ENCODE measurements at regions not wholly inside any gene's neighbourhood (a gene's known extent, or its start where the extent isn't known, plus 50 kb on each side); places are given as distances from the start of the nearest gene placed in this dataset.

DNA sequence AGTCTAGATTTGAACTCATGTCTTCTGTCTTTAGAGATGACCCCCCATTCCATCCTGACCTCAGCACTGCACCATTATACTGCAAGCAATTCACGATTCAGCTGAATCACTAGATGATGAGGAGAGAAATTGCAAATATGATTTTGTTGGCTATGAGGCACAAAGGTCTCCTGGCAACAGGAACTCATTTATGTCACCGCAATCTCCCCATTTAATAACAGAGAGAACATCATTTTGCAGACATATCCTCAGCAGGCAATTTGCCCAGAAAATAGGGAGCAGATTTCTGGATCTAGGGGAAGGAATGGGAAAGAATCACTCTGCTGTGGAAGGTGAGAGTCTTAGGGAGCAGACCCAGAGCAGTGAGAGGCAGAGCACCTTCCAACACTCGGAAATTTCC is 303.0 kb downstream of the PAX1 start:
- WGBS (ENCODE audit: insufficient coverage), result no CpG with 5 or more reads among the region's 3 CpGs
- Histone ChIP-seq H3K9ac (ENCODE audit: insufficient read depth, low read length, poor library complexity, severe bottlenecking) (no peak overlapping the region), H3K4me2 (replicated peaks; ENCODE audit: extremely low read depth, low read length, poor library complexity, severe bottlenecking) (no peak overlapping the region), H3K27ac (ENCODE audit: low read depth in 1 of 2, low read length in 2 of 2) (no peak overlapping the region), H3K4me3 (replicated peaks in 1 of 3; ENCODE audit: low read depth in 2 of 3, low read length in 3 of 3) (no peak overlapping the region), H3K9me3 (replicated peaks in 1 of 2; ENCODE audit: control insufficient read depth in 1 of 2, insufficient read depth in 1 of 2, low read length in 2 of 2) (peaks cover 10 to 20% of the 10 kb centered on the region in 2 donors), H4K20me1 (ENCODE audit: insufficient read depth, low read length) (no peaks in the 10 kb centered on the region), H2AFZ (ENCODE audit: insufficient read depth, low read depth, low read length, poor library complexity, severe bottlenecking) (no peak overlapping the region), H3K27me3 (ENCODE audit: control insufficient read depth in 2 of 2, insufficient read depth in 2 of 2, low read length in 2 of 2) (no peaks in the 10 kb centered on the region), H3K36me3 (replicated peaks in 1 of 2; ENCODE audit: control insufficient read depth in 1 of 2, insufficient read depth in 2 of 2, low read length in 2 of 2) (no peaks in the 10 kb centered on the region), H3K4me1 (ENCODE audit: control insufficient read depth in 1 of 2, insufficient read depth in 2 of 2, low read length in 2 of 2) (no peaks in the 10 kb centered on the region), H3K79me2 (ENCODE audit: insufficient read depth, low read length) (no peaks in the 10 kb centered on the region)
- Mint-ChIP-seq H3K27me3 (ENCODE audit: low read depth in 3 of 3) (peaks cover 0 to 2% (median 0%) of the 10 kb centered on the region in 3 donors), H3K36me3 (no peaks in the 10 kb centered on the region), H3K4me3 (no peak overlapping the region), H3K4me1 (no peaks in the 10 kb centered on the region), H3K27ac (no peak overlapping the region), H3K9me3 (peaks cover 2 to 26% (median 14%) of the 10 kb centered on the region in 7 donors)
- TF ChIP-seq, protein P1, sequence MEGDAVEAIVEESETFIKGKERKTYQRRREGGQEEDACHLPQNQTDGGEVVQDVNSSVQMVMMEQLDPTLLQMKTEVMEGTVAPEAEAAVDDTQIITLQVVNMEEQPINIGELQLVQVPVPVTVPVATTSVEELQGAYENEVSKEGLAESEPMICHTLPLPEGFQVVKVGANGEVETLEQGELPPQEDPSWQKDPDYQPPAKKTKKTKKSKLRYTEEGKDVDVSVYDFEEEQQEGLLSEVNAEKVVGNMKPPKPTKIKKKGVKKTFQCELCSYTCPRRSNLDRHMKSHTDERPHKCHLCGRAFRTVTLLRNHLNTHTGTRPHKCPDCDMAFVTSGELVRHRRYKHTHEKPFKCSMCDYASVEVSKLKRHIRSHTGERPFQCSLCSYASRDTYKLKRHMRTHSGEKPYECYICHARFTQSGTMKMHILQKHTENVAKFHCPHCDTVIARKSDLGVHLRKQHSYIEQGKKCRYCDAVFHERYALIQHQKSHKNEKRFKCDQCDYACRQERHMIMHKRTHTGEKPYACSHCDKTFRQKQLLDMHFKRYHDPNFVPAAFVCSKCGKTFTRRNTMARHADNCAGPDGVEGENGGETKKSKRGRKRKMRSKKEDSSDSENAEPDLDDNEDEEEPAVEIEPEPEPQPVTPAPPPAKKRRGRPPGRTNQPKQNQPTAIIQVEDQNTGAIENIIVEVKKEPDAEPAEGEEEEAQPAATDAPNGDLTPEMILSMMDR (IDR thresholded peaks at IDR 0.05), result no peak
- DNase-seq, result no peak
- intact Hi-C loops (cut with micrococcal nuclease), result no loop called here

DNA sequence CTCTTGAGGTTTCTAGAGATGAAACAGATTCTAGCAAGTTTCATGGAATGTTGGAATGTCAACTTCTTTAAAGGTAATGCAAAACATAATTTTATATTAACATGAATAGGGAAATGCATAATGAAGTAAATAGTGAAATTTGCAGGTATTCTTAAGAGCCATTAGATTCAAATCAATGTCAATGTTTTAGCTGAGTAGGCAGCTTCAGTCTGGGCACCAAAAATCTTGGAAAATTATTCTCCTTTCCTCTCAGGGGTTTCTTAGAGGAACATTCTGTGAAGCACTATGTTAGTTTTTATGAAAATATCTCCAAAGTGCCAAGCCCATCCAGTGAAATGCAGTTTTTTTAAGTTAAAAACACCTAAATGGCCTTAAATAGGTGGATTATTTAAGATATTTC is 300.8 kb downstream of the PAX1 start:
- peaks cover 0 to 2% (median 0%) of the 10 kb centered on the region in 3 donors for H3K27me3 Mint-ChIP-seq (ENCODE audit: low read depth in 3 of 3)
- no peaks in the 10 kb centered on the region for H3K27me3 ChIP-seq (ENCODE audit: control insufficient read depth in 2 of 2, insufficient read depth in 2 of 2, low read length in 2 of 2)
- H3K4me1 Mint-ChIP-seq, result no peaks in the 10 kb centered on the region
- no peak overlapping the region for H3K9ac ChIP-seq (ENCODE audit: insufficient read depth, low read length, poor library complexity, severe bottlenecking)
- H3K4me2 ChIP-seq (replicated peaks; ENCODE audit: extremely low read depth, low read length, poor library complexity, severe bottlenecking), result no peak overlapping the region
- H3K27ac Mint-ChIP-seq, result no peak overlapping the region
- H4K20me1 ChIP-seq (ENCODE audit: insufficient read depth, low read length), result no peaks in the 10 kb centered on the region
- H3K9me3 ChIP-seq (replicated peaks in 1 of 2; ENCODE audit: control insufficient read depth in 1 of 2, insufficient read depth in 1 of 2, low read length in 2 of 2), result peaks cover 10 to 20% of the 10 kb centered on the region in 2 donors
- H3K4me3 ChIP-seq (replicated peaks in 1 of 3; ENCODE audit: low read depth in 2 of 3, low read length in 3 of 3), result no peak overlapping the region
- H3K36me3 Mint-ChIP-seq, result no peaks in the 10 kb centered on the region
- H3K9me3 Mint-ChIP-seq, result peaks cover 2 to 23% (median 14%) of the 10 kb centered on the region in 7 donors
- DNase-seq, result no peak
- H2AFZ ChIP-seq (ENCODE audit: insufficient read depth, low read depth, low read length, poor library complexity, severe bottlenecking), result no peak overlapping the region
- TF ChIP-seq, protein P1 (IDR thresholded peaks at IDR 0.05), result no peak
- no peak overlapping the region for H3K4me3 Mint-ChIP-seq
- H3K27ac ChIP-seq (ENCODE audit: low read depth in 1 of 2, low read length in 2 of 2), result no peak overlapping the region
- intact Hi-C loops (cut with micrococcal nuclease), result no loop called here
- H3K4me1 ChIP-seq (ENCODE audit: control insufficient read depth in 1 of 2, insufficient read depth in 2 of 2, low read length in 2 of 2), result no peaks in the 10 kb centered on the region
- H3K36me3 ChIP-seq (replicated peaks in 1 of 2; ENCODE audit: control insufficient read depth in 1 of 2, insufficient read depth in 2 of 2, low read length in 2 of 2), result no peaks in the 10 kb centered on the region
- H3K79me2 ChIP-seq (ENCODE audit: insufficient read depth, low read length), result no peaks in the 10 kb centered on the region

Data from CD14-positive monocyte (primary cell).